ENCODE measurements at regions not wholly inside any gene's neighbourhood (a gene's known extent, or its start where the extent isn't known, plus 50 kb on each side); places are given as distances from the start of the nearest gene placed in this dataset.
A peak's percentile ranks its signal among the peaks of the same experiment; 100 is the strongest.

GRCh38 chr11:42049650-42050049 is 590.2 kb upstream of the LRRC4C start:
- H2AFZ ChIP-seq (ENCODE audit: low read length) = no peak overlapping the region
- H3K4me2 ChIP-seq (ENCODE audit: extremely low read depth, insufficient read depth, low read length) = no peak overlapping the region
- H3K9ac ChIP-seq (ENCODE audit: insufficient read depth, low read length) = no peak overlapping the region
- H3K4me1 ChIP-seq (ENCODE audit: control insufficient read depth, extremely low read depth, insufficient read depth, low read length) = no peaks in the 10 kb centered on the region
- no peaks in the 10 kb centered on the region for H3K79me2 ChIP-seq (ENCODE audit: control insufficient read depth, insufficient read depth, low read length)
- no peaks in the 10 kb centered on the region for H3K27me3 ChIP-seq (ENCODE audit: control insufficient read depth, insufficient read depth, low read length)
- H3K4me3 ChIP-seq (replicated peaks in 1 of 4; ENCODE audit: control extremely low read depth in 1 of 4, insufficient read depth in 1 of 4, low read depth in 3 of 4, low read length in 4 of 4) = no peak overlapping the region
- H3K36me3 ChIP-seq (ENCODE audit: control insufficient read depth, insufficient read depth, low read length) = no peaks in the 10 kb centered on the region
- no peaks in the 10 kb centered on the region for H4K20me1 ChIP-seq (ENCODE audit: control insufficient read depth, extremely low read depth, insufficient read depth, low read length)
- DNase-seq (ENCODE audit: low read depth in 2 of 2) = peak in 1 of 2 donors; percentile 13
- no peak for TF ChIP-seq CTCF (conservative IDR thresholded peaks at IDR 0.05 in 1 of 2, IDR thresholded peaks at IDR 0.05 in 1 of 2; ENCODE audit: low read depth in 1 of 2, low read length in 2 of 2)
- no peak for TF ChIP-seq EZH2 (IDR thresholded peaks at IDR 0.05; ENCODE audit: low read length, missing control alignments)
- no peak overlapping the region for H3K27ac ChIP-seq (ENCODE audit: insufficient read depth, low read length)
- no peaks in the 10 kb centered on the region for H3K9me3 ChIP-seq (ENCODE audit: control insufficient read depth, insufficient read depth, low read depth, low read length)

GRCh38 chr11:42054351-42054900 is 595.0 kb upstream of the LRRC4C start:
- no peak overlapping the region for H2AFZ ChIP-seq (ENCODE audit: low read length)
- H3K9me3 ChIP-seq (ENCODE audit: control insufficient read depth, insufficient read depth, low read depth, low read length) = no peaks in the 10 kb centered on the region
- TF ChIP-seq CTCF (conservative IDR thresholded peaks at IDR 0.05 in 1 of 2, IDR thresholded peaks at IDR 0.05 in 1 of 2; ENCODE audit: low read depth in 1 of 2, low read length in 2 of 2) (no peak), EZH2 (IDR thresholded peaks at IDR 0.05; ENCODE audit: low read length, missing control alignments) (no peak)
- H3K36me3 ChIP-seq (ENCODE audit: control insufficient read depth, insufficient read depth, low read length) = no peaks in the 10 kb centered on the region
- no peak overlapping the region for H3K27ac ChIP-seq (ENCODE audit: insufficient read depth, low read length)
- DNase-seq (ENCODE audit: low read depth in 2 of 2) = peak in 1 of 2 donors; percentile 43
- H3K9ac ChIP-seq (ENCODE audit: insufficient read depth, low read length) = no peak overlapping the region
- H3K4me2 ChIP-seq (ENCODE audit: extremely low read depth, insufficient read depth, low read length) = no peak overlapping the region
- H3K79me2 ChIP-seq (ENCODE audit: control insufficient read depth, insufficient read depth, low read length) = no peaks in the 10 kb centered on the region
- H4K20me1 ChIP-seq (ENCODE audit: control insufficient read depth, extremely low read depth, insufficient read depth, low read length) = no peaks in the 10 kb centered on the region
- H3K4me1 ChIP-seq (ENCODE audit: control insufficient read depth, extremely low read depth, insufficient read depth, low read length) = no peaks in the 10 kb centered on the region
- H3K27me3 ChIP-seq (ENCODE audit: control insufficient read depth, insufficient read depth, low read length) = no peaks in the 10 kb centered on the region
- no peak overlapping the region for H3K4me3 ChIP-seq (replicated peaks in 1 of 4; ENCODE audit: control extremely low read depth in 1 of 4, insufficient read depth in 1 of 4, low read depth in 3 of 4, low read length in 4 of 4)

- Histone ChIP-seq H3K4me3 (replicated peaks in 1 of 4; ENCODE audit: control extremely low read depth in 1 of 4, insufficient read depth in 1 of 4, low read depth in 3 of 4, low read length in 4 of 4) (no peak overlapping the region), H3K4me1 (ENCODE audit: control insufficient read depth, extremely low read depth, insufficient read depth, low read length) (no peaks in the 10 kb centered on the region), H3K27ac (ENCODE audit: insufficient read depth, low read length) (no peak overlapping the region), H3K9ac (ENCODE audit: insufficient read depth, low read length) (no peak overlapping the region), H3K4me2 (ENCODE audit: extremely low read depth, insufficient read depth, low read length) (no peak overlapping the region), H3K79me2 (ENCODE audit: control insufficient read depth, insufficient read depth, low read length) (no peaks in the 10 kb centered on the region), H4K20me1 (ENCODE audit: control insufficient read depth, extremely low read depth, insufficient read depth, low read length) (no peaks in the 10 kb centered on the region), H2AFZ (ENCODE audit: low read length) (no peak overlapping the region), H3K36me3 (ENCODE audit: control insufficient read depth, insufficient read depth, low read length) (no peaks in the 10 kb centered on the region), H3K27me3 (ENCODE audit: control insufficient read depth, insufficient read depth, low read length) (no peaks in the 10 kb centered on the region), H3K9me3 (ENCODE audit: control insufficient read depth, insufficient read depth, low read depth, low read length) (no peaks in the 10 kb centered on the region)
- DNase-seq (ENCODE audit: low read depth in 2 of 2) = no peak
- no peak for TF ChIP-seq EZH2 (IDR thresholded peaks at IDR 0.05; ENCODE audit: low read length, missing control alignments)
Measured at GRCh38 chr11:42055606-42056005, 596.2 kb upstream of the LRRC4C start.
